Liver (tissue), 8 donors: ENCODE measurements at regions not wholly inside any gene's neighbourhood (a gene's known extent, or its start where the extent isn't known, plus 50 kb on each side); places are given as distances from the start of the nearest gene placed in this dataset.

Experiments
- DNase-seq: peaks from one replicate; pipeline ENCODE4 v3.0.0-alpha.2; 2017; ENCODE audit warnings: low spot score
- H3K27ac ChIP-seq, 2 donors: one replicate each; pipeline ENCODE4 v1.7.0; 2013; ENCODE audit warnings: inconsistent platforms in 2 of 2, low read length in 2 of 2, control low read depth in 1 of 2, low read depth in 1 of 2, mild to moderate bottlenecking in 1 of 2
- H3K27me3 ChIP-seq, 4 donors: one replicate each; pipeline versions ENCODE4 v1.6.1 to v1.7.0; 2013; ENCODE audit warnings: low read length in 3 of 4, inconsistent platforms in 1 of 4, mild to moderate bottlenecking in 1 of 4, moderate library complexity in 1 of 4; ENCODE audit not compliant: control insufficient read depth in 4 of 4, insufficient read depth in 4 of 4
- H3K36me3 ChIP-seq, 4 donors: one replicate each; pipeline versions ENCODE4 v1.6.1 to v1.7.0; 2013; ENCODE audit warnings: low read length in 3 of 4, mild to moderate bottlenecking in 3 of 4, low read depth in 1 of 4, moderate library complexity in 1 of 4; ENCODE audit not compliant: control insufficient read depth in 4 of 4, insufficient read depth in 3 of 4
- H3K4me1 ChIP-seq, 4 donors: one replicate each; pipeline versions ENCODE4 v1.6.1 to v1.7.0; 2013; ENCODE audit warnings: low read length in 3 of 4, mild to moderate bottlenecking in 3 of 4, moderate library complexity in 1 of 4; ENCODE audit not compliant: control insufficient read depth in 4 of 4, insufficient read depth in 4 of 4
- H3K4me3 ChIP-seq, 3 donors: one replicate each; pipeline versions ENCODE4 v1.6.1 to v1.7.0; 2013; ENCODE audit warnings: low read length in 3 of 3, control low read depth in 1 of 3, low read depth in 1 of 3, mild to moderate bottlenecking in 1 of 3
- H3K9ac ChIP-seq, 2 donors: one replicate each; pipeline ENCODE4 v1.7.0; 2013; ENCODE audit warnings: low read length in 2 of 2, mild to moderate bottlenecking in 2 of 2, moderate library complexity in 2 of 2, control low read depth in 1 of 2, low read depth in 1 of 2
- H3K9me3 ChIP-seq, 4 donors: one replicate each; pipeline versions ENCODE4 v1.6.1 to v1.7.0; 2013; ENCODE audit warnings: low read length in 3 of 4; ENCODE audit not compliant: control insufficient read depth in 4 of 4
- EGR1 ChIP-seq, 2 donors: IDR thresholded peaks; 2 replicates each; pipeline ENCODE4 v1.6.1; 2016 to 2018; ENCODE audit warnings: antibody characterized with exemption in 2 of 2, low read depth in 2 of 2
- FOXA1 ChIP-seq: IDR thresholded peaks from 2 replicates; pipeline ENCODE4 v1.6.1; 2016; ENCODE audit warnings: antibody characterized with exemption
- FOXA2 ChIP-seq: IDR thresholded peaks from 2 replicates; pipeline ENCODE4 v1.6.1; 2016; ENCODE audit warnings: antibody characterized with exemption
- GABPA ChIP-seq, 2 donors: IDR thresholded peaks in 1 of 2; conservative IDR thresholded peaks in 1 of 2; 2 replicates each; pipeline ENCODE4 v1.6.1; 2016; ENCODE audit warnings: antibody characterized with exemption in 2 of 2, mild to moderate bottlenecking in 1 of 2, moderate library complexity in 1 of 2
- HNF4A ChIP-seq, 2 donors: conservative IDR thresholded peaks; 2 replicates each; pipeline ENCODE4 v1.6.1; 2016; ENCODE audit warnings: antibody characterized with exemption in 2 of 2, mild to moderate bottlenecking in 2 of 2
- HNF4G ChIP-seq: IDR thresholded peaks from 2 replicates; pipeline ENCODE4 v1.6.1; 2016; ENCODE audit warnings: antibody characterized with exemption
- JUND ChIP-seq, 2 donors: IDR thresholded peaks; 2 replicates each; pipeline ENCODE4 v1.6.1; 2016; ENCODE audit warnings: antibody characterized with exemption in 2 of 2
- NR2F2 ChIP-seq: IDR thresholded peaks from 2 replicates; pipeline ENCODE4 v1.6.1; 2016; ENCODE audit warnings: antibody characterized with exemption
- RAD21 ChIP-seq, 2 donors: IDR thresholded peaks; 2 replicates each; pipeline ENCODE4 v1.6.1; 2016; ENCODE audit warnings: antibody characterized with exemption in 2 of 2, mild to moderate bottlenecking in 2 of 2
- REST ChIP-seq: IDR thresholded peaks from 2 replicates; pipeline ENCODE4 v1.6.1; 2016; ENCODE audit warnings: antibody characterized with exemption, mild to moderate bottlenecking
- RXRA ChIP-seq, 2 donors: IDR thresholded peaks; 2 replicates each; pipeline ENCODE4 v1.6.1; 2017 to 2018; ENCODE audit warnings: antibody characterized with exemption in 2 of 2, mild to moderate bottlenecking in 1 of 2
- SP1 ChIP-seq: IDR thresholded peaks from 2 replicates; pipeline ENCODE4 v1.6.1; 2018; ENCODE audit warnings: antibody characterized with exemption, mild to moderate bottlenecking
- TAF1 ChIP-seq: conservative IDR thresholded peaks from 2 replicates; pipeline ENCODE4 v1.6.1; 2016; ENCODE audit warnings: antibody characterized with exemption, mild to moderate bottlenecking
- YY1 ChIP-seq: IDR thresholded peaks from 2 replicates; pipeline ENCODE4 v1.6.1; 2016; ENCODE audit warnings: antibody characterized with exemption, mild to moderate bottlenecking
- WGBS: extraction: QIAGEN DNeasy Blood & Tissue Kit; methylation state at CpG from one replicate; pipeline ENCODE4 v1.1.7; 2013; 5-methylcytosine and 5-hydroxymethylcytosine counted together
- TF ChIP-seq, protein P1 (sequence below): IDR thresholded peaks from 2 replicates; pipeline ENCODE4 v1.6.1; 2016; ENCODE audit warnings: antibody characterized with exemption
- TF ChIP-seq, protein P2 (sequence below): IDR thresholded peaks from 2 replicates; pipeline ENCODE4 v1.6.1; 2016; ENCODE audit warnings: antibody characterized with exemption
- TF ChIP-seq, protein P3 (sequence below): fragments of 150-350 bp; IDR thresholded peaks from 2 replicates; pipeline ENCODE4 v1.5.1; 2017; ENCODE audit warnings: improper control_type of control experiment, low read depth, low read length; ENCODE audit not compliant: missing input control
- TF ChIP-seq, protein P4 (sequence below): IDR thresholded peaks from 2 replicates; pipeline ENCODE4 v1.6.1; 2016; ENCODE audit warnings: antibody characterized with exemption
- donor health status: healthy.
- donor health status: healthy.
- donor health status: healthy.
- donor health status: healthy.
- donor health status: healthy.

- WGBS, result 91% methylated on average over 6 of the region's 6 CpGs
- DNase-seq, result no peak
- Histone ChIP-seq H3K36me3 (no peaks in the 10 kb centered on the region), H3K4me1 (peaks cover 0 to 11% (median 9%) of the 10 kb centered on the region in 4 donors), H3K9me3 (no peaks in the 10 kb centered on the region), H3K4me3 (no peak overlapping the region), H3K27me3 (no peaks in the 10 kb centered on the region), H3K27ac (no peak overlapping the region), H3K9ac (no peak overlapping the region)
- TF ChIP-seq FOXA2, result no peak
- TF ChIP-seq, protein P1, sequence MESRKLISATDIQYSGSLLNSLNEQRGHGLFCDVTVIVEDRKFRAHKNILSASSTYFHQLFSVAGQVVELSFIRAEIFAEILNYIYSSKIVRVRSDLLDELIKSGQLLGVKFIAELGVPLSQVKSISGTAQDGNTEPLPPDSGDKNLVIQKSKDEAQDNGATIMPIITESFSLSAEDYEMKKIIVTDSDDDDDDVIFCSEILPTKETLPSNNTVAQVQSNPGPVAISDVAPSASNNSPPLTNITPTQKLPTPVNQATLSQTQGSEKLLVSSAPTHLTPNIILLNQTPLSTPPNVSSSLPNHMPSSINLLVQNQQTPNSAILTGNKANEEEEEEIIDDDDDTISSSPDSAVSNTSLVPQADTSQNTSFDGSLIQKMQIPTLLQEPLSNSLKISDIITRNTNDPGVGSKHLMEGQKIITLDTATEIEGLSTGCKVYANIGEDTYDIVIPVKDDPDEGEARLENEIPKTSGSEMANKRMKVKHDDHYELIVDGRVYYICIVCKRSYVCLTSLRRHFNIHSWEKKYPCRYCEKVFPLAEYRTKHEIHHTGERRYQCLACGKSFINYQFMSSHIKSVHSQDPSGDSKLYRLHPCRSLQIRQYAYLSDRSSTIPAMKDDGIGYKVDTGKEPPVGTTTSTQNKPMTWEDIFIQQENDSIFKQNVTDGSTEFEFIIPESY, result no peak
- TF ChIP-seq, protein P2, sequence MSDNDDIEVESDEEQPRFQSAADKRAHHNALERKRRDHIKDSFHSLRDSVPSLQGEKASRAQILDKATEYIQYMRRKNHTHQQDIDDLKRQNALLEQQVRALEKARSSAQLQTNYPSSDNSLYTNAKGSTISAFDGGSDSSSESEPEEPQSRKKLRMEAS, result no peak
Observed at GRCh38 chr21:15130326-15130725, 65.5 kb upstream of the NRIP1 start.

- 50% methylated on average over 1 of the region's 1 CpG for WGBS
- Histone ChIP-seq H3K27me3 (no peaks in the 10 kb centered on the region), H3K27ac (no peak overlapping the region), H3K9me3 (no peaks in the 10 kb centered on the region), H3K36me3 (no peaks in the 10 kb centered on the region), H3K9ac (no peak overlapping the region), H3K4me1 (peaks cover 0 to 11% (median 9%) of the 10 kb centered on the region in 4 donors), H3K4me3 (no peak overlapping the region)
- DNase-seq, result no peak
- TF ChIP-seq EGR1 (IDR thresholded peaks at IDR 0.05; ENCODE audit: low read depth in 2 of 2) (no peak), NR2F2 (no peak), GABPA (IDR thresholded peaks at IDR 0.05 in 1 of 2, conservative IDR thresholded peaks at IDR 0.05 in 1 of 2) (no peak), RXRA (IDR thresholded peaks at IDR 0.05) (no peak), REST (no peak), HNF4A (conservative IDR thresholded peaks at IDR 0.05) (no peak), FOXA1 (no peak), FOXA2 (no peak), TAF1 (no peak), YY1 (no peak), JUND (IDR thresholded peaks at IDR 0.05) (no peak), HNF4G (no peak), SP1 (no peak), RAD21 (IDR thresholded peaks at IDR 0.05) (no peak)
- TF ChIP-seq, protein P1, result no peak
- TF ChIP-seq, protein P3, sequence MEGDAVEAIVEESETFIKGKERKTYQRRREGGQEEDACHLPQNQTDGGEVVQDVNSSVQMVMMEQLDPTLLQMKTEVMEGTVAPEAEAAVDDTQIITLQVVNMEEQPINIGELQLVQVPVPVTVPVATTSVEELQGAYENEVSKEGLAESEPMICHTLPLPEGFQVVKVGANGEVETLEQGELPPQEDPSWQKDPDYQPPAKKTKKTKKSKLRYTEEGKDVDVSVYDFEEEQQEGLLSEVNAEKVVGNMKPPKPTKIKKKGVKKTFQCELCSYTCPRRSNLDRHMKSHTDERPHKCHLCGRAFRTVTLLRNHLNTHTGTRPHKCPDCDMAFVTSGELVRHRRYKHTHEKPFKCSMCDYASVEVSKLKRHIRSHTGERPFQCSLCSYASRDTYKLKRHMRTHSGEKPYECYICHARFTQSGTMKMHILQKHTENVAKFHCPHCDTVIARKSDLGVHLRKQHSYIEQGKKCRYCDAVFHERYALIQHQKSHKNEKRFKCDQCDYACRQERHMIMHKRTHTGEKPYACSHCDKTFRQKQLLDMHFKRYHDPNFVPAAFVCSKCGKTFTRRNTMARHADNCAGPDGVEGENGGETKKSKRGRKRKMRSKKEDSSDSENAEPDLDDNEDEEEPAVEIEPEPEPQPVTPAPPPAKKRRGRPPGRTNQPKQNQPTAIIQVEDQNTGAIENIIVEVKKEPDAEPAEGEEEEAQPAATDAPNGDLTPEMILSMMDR, result no peak
- TF ChIP-seq, protein P4, sequence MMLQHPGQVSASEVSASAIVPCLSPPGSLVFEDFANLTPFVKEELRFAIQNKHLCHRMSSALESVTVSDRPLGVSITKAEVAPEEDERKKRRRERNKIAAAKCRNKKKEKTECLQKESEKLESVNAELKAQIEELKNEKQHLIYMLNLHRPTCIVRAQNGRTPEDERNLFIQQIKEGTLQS, result no peak
- TF ChIP-seq, protein P2, result no peak
Observed at GRCh38 chr21:15130751-15131150, 66.0 kb upstream of the NRIP1 start.
